A549 (cell line): ENCODE measurements at regions not wholly inside any gene's neighbourhood (a gene's known extent, or its start where the extent isn't known, plus 50 kb on each side); places are given as distances from the start of the nearest gene placed in this dataset.
A peak's percentile ranks its signal among the peaks of the same experiment; 100 is the strongest.

Experiments
- ATAC-seq, 2 experiments: fragments of 200-7000 bp in 1 of 2; fragments of >200 bp in 1 of 2; cut with Nextera tagmentation in 1 of 2; cut with Tn5 transposase in 1 of 2; 3 replicates each; pipeline versions ENCODE4 v1.8.0 to v1.9.1; 2018 to 2020; ENCODE audit warnings: mild to moderate bottlenecking in 1 of 2, moderate library complexity in 1 of 2
- CTCF ChIA-PET: fragments of 300-600 bp; sonication (Branson Sonifier 250); formaldehyde crosslinking; extraction: SDS; loops from one replicate; lab custom pipeline; 2021; ENCODE audit warnings: antibody characterized with exemption, inconsistent platforms; lab: Yijun Ruan, JAX
- POLR2A ChIA-PET: fragments of 350-600 bp; formaldehyde crosslinking; extraction: SDS; loops from one replicate; lab custom pipeline; 2021; ENCODE audit warnings: antibody characterized with exemption, inconsistent platforms; lab: Yijun Ruan, JAX
- DNase-seq, 2 experiments: peaks; one replicate each; pipeline versions ENCODE4 v3.0.0 to v3.0.0-alpha.2; 2011 to 2016; ENCODE audit warnings: low read depth in 1 of 2, low spot score in 1 of 2
- FAIRE-seq: peaks from 2 replicates; lab custom pipeline; 2011; peaks lifted over from hg19 to GRCh38; lab: Jason Lieb, UNC
- H3K27ac ChIP-seq, 2 experiments: fragments of >200 bp; sonication (Bioruptor Twin); formaldehyde crosslinking; 3 replicates each; pipeline ENCODE4 v1.5.1; 2016 to 2017
- H3K4me1 ChIP-seq: fragments of >200 bp; sonication (Bioruptor Twin); formaldehyde crosslinking; 3 replicates; pipeline ENCODE4 v1.6.1; 2016
- H3K4me2 ChIP-seq: fragments of >200 bp; sonication (Bioruptor Twin); formaldehyde crosslinking; 3 replicates; pipeline ENCODE4 v1.6.1; 2016
- H3K4me3 ChIP-seq: fragments of >200 bp; sonication (Bioruptor Twin); formaldehyde crosslinking; 3 replicates; pipeline ENCODE4 v1.5.1; 2016
- H3K9me3 ChIP-seq: fragments of >200 bp; sonication (Bioruptor Twin); formaldehyde crosslinking; 3 replicates; pipeline ENCODE4 v1.6.1; 2016
- CEBPB ChIP-seq, 2 experiments: fragments of >200 bp in 1 of 2; sonication (Bioruptor Twin) in 1 of 2; formaldehyde crosslinking in 1 of 2; IDR thresholded peaks; 2 replicates each; pipeline ENCODE4 v1.6.1; 2012 to 2016
- ESRRA ChIP-seq: fragments of 150-350 bp; IDR thresholded peaks from 2 replicates; pipeline ENCODE4 v1.6.1; 2014; ENCODE audit warnings: mild to moderate bottlenecking, low read length, borderline replicate concordance
- FOSL2 ChIP-seq, 2 experiments: fragments of 450-650 bp in 1 of 2; fragments of >200 bp in 1 of 2; sonication (Bioruptor Twin) in 1 of 2; formaldehyde crosslinking; IDR thresholded peaks; 2 replicates each; pipeline versions ENCODE4 v1.5.0 to v1.6.1; 2016 to 2020; ENCODE audit warnings: mild to moderate bottlenecking in 1 of 2, moderate library complexity in 1 of 2
- FOXS1 ChIP-seq: fragments of 250-450 bp; sonication (Bioruptor Pico); IDR thresholded peaks from 2 replicates; pipeline ENCODE4 v1.5.0; 2020; ENCODE audit warnings: mild to moderate bottlenecking, moderate library complexity
- KDM1A ChIP-seq: fragments of 200-600 bp; sonication (generic); IDR thresholded peaks from 2 replicates; pipeline ENCODE4 v1.6.1; 2016; ENCODE audit warnings: low read depth, mild to moderate bottlenecking
- MAZ ChIP-seq: fragments of 150-350 bp; IDR thresholded peaks from 2 replicates; pipeline ENCODE4 v1.6.1; 2014; ENCODE audit warnings: antibody characterized with exemption, low read depth, low read length, borderline replicate concordance
- PHF8 ChIP-seq: fragments of 200-600 bp; sonication (generic); IDR thresholded peaks from 2 replicates; pipeline ENCODE4 v1.6.1; 2016; ENCODE audit warnings: low read depth, mild to moderate bottlenecking, antibody characterized with exemption, moderate library complexity, borderline replicate concordance
- RAD21 ChIP-seq, 2 experiments: fragments of >200 bp in 1 of 2; sonication (Bioruptor Twin) in 1 of 2; formaldehyde crosslinking in 1 of 2; IDR thresholded peaks in 1 of 2; conservative IDR thresholded peaks in 1 of 2; 2 replicates in 1 of 2; 3 replicates in 1 of 2; pipeline ENCODE4 v1.6.1; 2012 to 2018; ENCODE audit warnings: inconsistent platforms in 1 of 2
- SMC3 ChIP-seq: fragments of >200 bp; sonication (Bioruptor Twin); formaldehyde crosslinking; IDR thresholded peaks from 3 replicates; pipeline ENCODE4 v1.6.1; 2018; ENCODE audit warnings: inconsistent platforms
- TFCP2L1 ChIP-seq: fragments of 250-450 bp; sonication (Bioruptor Pico); IDR thresholded peaks from 2 replicates; pipeline ENCODE4 v1.5.0; 2021; ENCODE audit warnings: mild to moderate bottlenecking
- TP53 ChIP-seq: fragments of 250-450 bp; sonication (Bioruptor Pico); IDR thresholded peaks from 2 replicates; pipeline ENCODE4 v1.5.0; 2021; ENCODE audit warnings: mild to moderate bottlenecking, moderate library complexity
- ZFP36 ChIP-seq: fragments of 450-650 bp; IDR thresholded peaks from 2 replicates; pipeline ENCODE4 v1.6.1; 2014; ENCODE audit warnings: borderline replicate concordance; ENCODE audit not compliant: partially characterized antibody
- WGBS: methylation state at CpG from one replicate; pipeline ENCODE4 v1.1.6; 2017; ENCODE audit errors: missing lambda C conversion rate; 5-methylcytosine and 5-hydroxymethylcytosine counted together
- TF ChIP-seq, protein P1 (sequence below): fragments of >200 bp; sonication (Bioruptor Twin); formaldehyde crosslinking; IDR thresholded peaks from 3 replicates; pipeline ENCODE4 v1.5.1; 2016
- TF ChIP-seq, protein P2 (sequence below): fragments of >200 bp; sonication (Bioruptor Twin); formaldehyde crosslinking; IDR thresholded peaks from 3 replicates; pipeline ENCODE4 v1.6.1; 2016
- TF ChIP-seq, protein P3 (sequence below): fragments of 250-450 bp; sonication (Bioruptor Pico); IDR thresholded peaks from 2 replicates; pipeline ENCODE4 v1.5.0; 2021; ENCODE audit warnings: mild to moderate bottlenecking, moderate library complexity, borderline replicate concordance

DNA sequence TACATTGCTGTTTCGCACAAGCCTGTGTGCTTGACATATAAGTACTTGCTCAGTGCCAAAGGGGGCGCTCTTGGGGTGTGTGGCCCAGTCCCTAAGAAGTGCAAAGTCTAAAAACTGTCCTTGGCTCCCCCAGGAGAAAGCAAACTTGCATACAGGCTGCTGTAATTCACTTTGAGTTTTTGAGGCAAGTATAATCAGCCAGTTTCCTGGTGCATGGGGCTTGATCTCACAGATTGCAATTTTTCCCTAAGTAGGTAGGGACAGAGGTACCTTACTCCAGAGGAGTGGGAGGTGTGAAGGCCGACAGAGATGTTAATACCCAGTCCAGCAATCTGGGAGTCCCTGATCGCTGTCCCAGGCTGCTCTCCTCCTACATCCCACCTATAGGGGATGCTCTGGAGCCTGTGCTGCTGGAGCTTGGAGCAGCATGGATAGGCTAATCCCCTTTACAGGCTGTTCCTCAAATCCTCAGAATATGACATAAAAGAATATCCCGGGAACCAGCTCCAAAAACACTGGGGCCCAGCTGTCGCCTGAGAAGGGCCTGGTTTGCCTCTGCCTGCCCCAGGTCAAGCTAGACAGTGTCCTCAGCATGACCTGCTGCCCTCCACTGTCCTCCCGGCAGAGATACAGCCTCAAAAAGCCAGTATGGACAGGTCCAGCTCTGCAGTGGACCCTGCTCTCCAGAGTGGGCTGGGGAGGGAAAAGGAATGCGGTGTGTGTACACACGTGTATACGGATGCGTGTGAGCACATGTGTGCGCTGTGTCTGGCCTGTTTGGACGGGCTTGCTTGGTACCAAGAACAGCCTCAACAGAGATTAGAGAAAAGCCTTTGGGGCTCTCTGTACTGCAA is 136.5 kb upstream of the HAAO start:
- DNase-seq = peak; percentile 63
- TF ChIP-seq, protein P1, sequence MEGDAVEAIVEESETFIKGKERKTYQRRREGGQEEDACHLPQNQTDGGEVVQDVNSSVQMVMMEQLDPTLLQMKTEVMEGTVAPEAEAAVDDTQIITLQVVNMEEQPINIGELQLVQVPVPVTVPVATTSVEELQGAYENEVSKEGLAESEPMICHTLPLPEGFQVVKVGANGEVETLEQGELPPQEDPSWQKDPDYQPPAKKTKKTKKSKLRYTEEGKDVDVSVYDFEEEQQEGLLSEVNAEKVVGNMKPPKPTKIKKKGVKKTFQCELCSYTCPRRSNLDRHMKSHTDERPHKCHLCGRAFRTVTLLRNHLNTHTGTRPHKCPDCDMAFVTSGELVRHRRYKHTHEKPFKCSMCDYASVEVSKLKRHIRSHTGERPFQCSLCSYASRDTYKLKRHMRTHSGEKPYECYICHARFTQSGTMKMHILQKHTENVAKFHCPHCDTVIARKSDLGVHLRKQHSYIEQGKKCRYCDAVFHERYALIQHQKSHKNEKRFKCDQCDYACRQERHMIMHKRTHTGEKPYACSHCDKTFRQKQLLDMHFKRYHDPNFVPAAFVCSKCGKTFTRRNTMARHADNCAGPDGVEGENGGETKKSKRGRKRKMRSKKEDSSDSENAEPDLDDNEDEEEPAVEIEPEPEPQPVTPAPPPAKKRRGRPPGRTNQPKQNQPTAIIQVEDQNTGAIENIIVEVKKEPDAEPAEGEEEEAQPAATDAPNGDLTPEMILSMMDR = peak; percentile 40; the same call in 2 of the 3 replicates
- TF ChIP-seq RAD21 (conservative IDR thresholded peaks at IDR 0.05 in 1 of 2, IDR thresholded peaks at IDR 0.05 in 1 of 2) (peak in 1 of 2 experiments; percentile 29; a peak in 2 of 5 replicates), FOSL2 (IDR thresholded peaks at IDR 0.05) (no peak), FOSL2 (CRISPR knock-in tag; IDR thresholded peaks at IDR 0.05) (no peak), SMC3 (peak; percentile 11; the same call in 1 of the 3 replicates)
- TF ChIP-seq, all 56 proteins: peak for 3
- FAIRE-seq = no peak
- ChIA-PET CTCF (interaction anchor here (0.7 to 10.3 kb wide), 16 partner anchors 8 to 612 kb away, joined by 3 to 92 read pairs (median 4); no protein-coding TSS in a partner anchor), POLR2A (no interaction called here)
- WGBS = 73% methylated on average over 13 of the region's 13 CpGs
- H3K27ac ChIP-seq = peak overlapping the region in 1 of 2 experiments; percentile 54; a peak in 1 of 6 replicates
- peaks cover 37% of the 10 kb centered on the region for H3K4me1 ChIP-seq
- ATAC-seq = peak; percentile 48 to 79; a peak in 4 of 6 replicates
- H3K9me3 ChIP-seq = no peaks in the 10 kb centered on the region
- no peak overlapping the region for H3K4me3 ChIP-seq
- no peak overlapping the region for H3K4me2 ChIP-seq

DNA sequence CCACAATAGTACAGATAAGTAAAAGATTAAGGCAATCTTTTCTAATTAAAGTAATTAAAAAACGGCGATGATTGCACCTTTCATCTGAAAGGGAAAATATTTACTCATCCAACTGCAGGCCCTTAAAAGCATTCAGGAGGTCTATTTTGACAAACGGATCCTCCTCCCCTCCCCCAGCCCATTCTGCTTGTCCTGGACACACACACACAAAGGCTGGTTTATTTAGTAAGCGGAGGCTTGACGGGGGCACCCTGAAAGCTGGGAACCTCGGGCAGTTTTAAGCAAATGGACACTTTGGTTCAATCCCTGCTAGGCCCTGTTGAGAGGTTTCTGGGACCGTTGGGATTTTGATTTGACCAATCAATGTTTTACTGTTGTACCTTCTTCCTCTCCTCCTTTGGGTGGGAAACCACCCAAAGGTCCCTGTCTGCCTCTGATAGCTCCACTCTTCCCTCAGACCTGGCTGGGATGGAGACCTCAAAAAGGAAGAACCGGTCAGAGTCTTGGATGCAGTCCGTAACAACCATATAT is 135.8 kb upstream of the HAAO start:
- ChIA-PET POLR2A (no interaction called here), CTCF (interaction anchor here (0.8 to 3.3 kb wide), 8 partner anchors 10 to 556 kb away, joined by 3 to 16 read pairs (median 6); no protein-coding TSS in a partner anchor)
- peaks cover 39% of the 10 kb centered on the region for H3K4me1 ChIP-seq
- 56% methylated on average over 9 of the region's 9 CpGs for WGBS
- H3K4me3 ChIP-seq = no peak overlapping the region
- no peak overlapping the region for H3K27ac ChIP-seq
- H3K9me3 ChIP-seq = no peaks in the 10 kb centered on the region
- H3K4me2 ChIP-seq = peak overlapping the region; percentile 5; the same call in 1 of the 3 replicates
- FAIRE-seq = no peak
- no peak for DNase-seq
- TF ChIP-seq ESRRA = no peak
- no peak for TF ChIP-seq TFCP2L1
- no peak for TF ChIP-seq MAZ
- TF ChIP-seq KDM1A = no peak
- TF ChIP-seq, protein P2, sequence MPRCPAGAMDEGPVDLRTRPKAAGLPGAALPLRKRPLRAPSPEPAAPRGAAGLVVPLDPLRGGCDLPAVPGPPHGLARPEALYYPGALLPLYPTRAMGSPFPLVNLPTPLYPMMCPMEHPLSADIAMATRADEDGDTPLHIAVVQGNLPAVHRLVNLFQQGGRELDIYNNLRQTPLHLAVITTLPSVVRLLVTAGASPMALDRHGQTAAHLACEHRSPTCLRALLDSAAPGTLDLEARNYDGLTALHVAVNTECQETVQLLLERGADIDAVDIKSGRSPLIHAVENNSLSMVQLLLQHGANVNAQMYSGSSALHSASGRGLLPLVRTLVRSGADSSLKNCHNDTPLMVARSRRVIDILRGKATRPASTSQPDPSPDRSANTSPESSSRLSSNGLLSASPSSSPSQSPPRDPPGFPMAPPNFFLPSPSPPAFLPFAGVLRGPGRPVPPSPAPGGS = no peak
- no peak for TF ChIP-seq FOXS1
- TF ChIP-seq ZFP36 = no peak
- TF ChIP-seq TP53 (CRISPR knock-in tag) = no peak
- TF ChIP-seq CEBPB (IDR thresholded peaks at IDR 0.05) = no peak
- no peak for TF ChIP-seq PHF8
- TF ChIP-seq, protein P3, sequence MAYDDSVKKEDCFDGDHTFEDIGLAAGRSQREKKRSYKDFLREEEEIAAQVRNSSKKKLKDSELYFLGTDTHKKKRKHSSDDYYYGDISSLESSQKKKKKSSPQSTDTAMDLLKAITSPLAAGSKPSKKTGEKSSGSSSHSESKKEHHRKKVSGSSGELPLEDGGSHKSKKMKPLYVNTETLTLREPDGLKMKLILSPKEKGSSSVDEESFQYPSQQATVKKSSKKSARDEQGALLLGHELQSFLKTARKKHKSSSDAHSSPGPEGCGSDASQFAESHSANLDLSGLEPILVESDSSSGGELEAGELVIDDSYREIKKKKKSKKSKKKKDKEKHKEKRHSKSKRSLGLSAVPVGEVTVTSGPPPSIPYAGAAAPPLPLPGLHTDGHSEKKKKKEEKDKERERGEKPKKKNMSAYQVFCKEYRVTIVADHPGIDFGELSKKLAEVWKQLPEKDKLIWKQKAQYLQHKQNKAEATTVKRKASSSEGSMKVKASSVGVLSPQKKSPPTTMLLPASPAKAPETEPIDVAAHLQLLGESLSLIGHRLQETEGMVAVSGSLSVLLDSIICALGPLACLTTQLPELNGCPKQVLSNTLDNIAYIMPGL = no peak
- no peak for TF ChIP-seq RAD21 (conservative IDR thresholded peaks at IDR 0.05 in 1 of 2, IDR thresholded peaks at IDR 0.05 in 1 of 2)
- no peak for ATAC-seq
